GM19240 (cell line): ENCODE measurements at regions not wholly inside any gene's neighbourhood (a gene's known extent, or its start where the extent isn't known, plus 50 kb on each side); places are given as distances from the start of the nearest gene placed in this dataset.
"Not testable (repeated sequence)": the region's sequence is repeated elsewhere in the genome, so short reads cannot be mapped to it uniquely, and the experiment has no call there.

Experiments
- DNase-seq: peaks from one replicate; pipeline ENCODE4 v3.0.0; 2011; ENCODE audit warnings: low spot score; ENCODE audit not compliant: insufficient read length

GRCh38 chr7:69342154-69342884, 256.0 kb upstream of the AUTS2 start:
- no peak for DNase-seq

GRCh38 chr7:69349291-69349690, 249.0 kb upstream of the AUTS2 start:
- DNase-seq, result no peak

- DNase-seq, result no peak
Observed at GRCh38 chr7:69358163-69358821, 240.0 kb upstream of the AUTS2 start.

GRCh38 chr7:69359003-69359700, 239.1 kb upstream of the AUTS2 start:
- DNase-seq, result no peak

- no peak for DNase-seq
Observed at GRCh38 chr7:69360913-69361312, 237.4 kb upstream of the AUTS2 start.

GRCh38 chr7:69363136-69363535, 235.1 kb upstream of the AUTS2 start:
- no peak for DNase-seq

GRCh38 chr7:69364813-69365643, 233.2 kb upstream of the AUTS2 start:
- DNase-seq, result no peak

GRCh38 chr7:69365651-69366192, 232.6 kb upstream of the AUTS2 start:
- DNase-seq, result no peak

- no peak for DNase-seq
Observed at GRCh38 chr7:69367780-69368179, 230.5 kb upstream of the AUTS2 start.

GRCh38 chr7:69373171-69374043, 224.9 kb upstream of the AUTS2 start:
- no peak for DNase-seq

- no peak for DNase-seq
Observed at GRCh38 chr7:69374044-69374425, 224.2 kb upstream of the AUTS2 start.

GRCh38 chr7:69377191-69377590, 221.1 kb upstream of the AUTS2 start:
- DNase-seq, result no peak

GRCh38 chr7:69388452-69389137, 209.7 kb upstream of the AUTS2 start:
- no peak for DNase-seq

GRCh38 chr7:69389216-69389615, 209.1 kb upstream of the AUTS2 start:
- no peak for DNase-seq

- DNase-seq, result not testable (repeated sequence)
Observed at GRCh38 chr7:69393912-69394311, 204.4 kb upstream of the AUTS2 start.

GRCh38 chr7:69395061-69395714, 203.1 kb upstream of the AUTS2 start:
- no peak for DNase-seq

- no peak for DNase-seq
Observed at GRCh38 chr7:69398986-69399385, 199.3 kb upstream of the AUTS2 start.

GRCh38 chr7:69399401-69399800, 198.9 kb upstream of the AUTS2 start:
- DNase-seq, result no peak

- no peak for DNase-seq
Observed at GRCh38 chr7:69402696-69403095, 195.6 kb upstream of the AUTS2 start.
